ENCODE measurements at regions not wholly inside any gene's neighbourhood (a gene's known extent, or its start where the extent isn't known, plus 50 kb on each side); places are given as distances from the start of the nearest gene placed in this dataset.

GRCh38 chr18:76568731-76569130, 73.7 kb upstream of the ZNF516 start:
- no peak for TF ChIP-seq CTCF (conservative IDR thresholded peaks at IDR 0.05 in 1 of 2, IDR thresholded peaks at IDR 0.05 in 1 of 2; ENCODE audit: low read depth in 1 of 2, low read length in 2 of 2)
- TF ChIP-seq EZH2 (IDR thresholded peaks at IDR 0.05; ENCODE audit: low read length, missing control alignments) = no peak

Data from fibroblast of lung (primary cell).